Hematopoietic multipotent progenitor cell treated with erythropoietin and hydrocortisone succinate and interleukin-3 and kit ligand, for 17 days (in vitro differentiated cells): ENCODE measurements at regions not wholly inside any gene's neighbourhood (a gene's known extent, or its start where the extent isn't known, plus 50 kb on each side); places are given as distances from the start of the nearest gene placed in this dataset.

Source experiments
- DNase-seq: peaks from one replicate; pipeline ENCODE4 v3.0.0-alpha.2; 2015; ENCODE audit warnings: low spot score

GRCh38 chr11:70608568-70609470 lies 210.5 kb downstream of the CTTN start:
- DNase-seq = no peak

DNA sequence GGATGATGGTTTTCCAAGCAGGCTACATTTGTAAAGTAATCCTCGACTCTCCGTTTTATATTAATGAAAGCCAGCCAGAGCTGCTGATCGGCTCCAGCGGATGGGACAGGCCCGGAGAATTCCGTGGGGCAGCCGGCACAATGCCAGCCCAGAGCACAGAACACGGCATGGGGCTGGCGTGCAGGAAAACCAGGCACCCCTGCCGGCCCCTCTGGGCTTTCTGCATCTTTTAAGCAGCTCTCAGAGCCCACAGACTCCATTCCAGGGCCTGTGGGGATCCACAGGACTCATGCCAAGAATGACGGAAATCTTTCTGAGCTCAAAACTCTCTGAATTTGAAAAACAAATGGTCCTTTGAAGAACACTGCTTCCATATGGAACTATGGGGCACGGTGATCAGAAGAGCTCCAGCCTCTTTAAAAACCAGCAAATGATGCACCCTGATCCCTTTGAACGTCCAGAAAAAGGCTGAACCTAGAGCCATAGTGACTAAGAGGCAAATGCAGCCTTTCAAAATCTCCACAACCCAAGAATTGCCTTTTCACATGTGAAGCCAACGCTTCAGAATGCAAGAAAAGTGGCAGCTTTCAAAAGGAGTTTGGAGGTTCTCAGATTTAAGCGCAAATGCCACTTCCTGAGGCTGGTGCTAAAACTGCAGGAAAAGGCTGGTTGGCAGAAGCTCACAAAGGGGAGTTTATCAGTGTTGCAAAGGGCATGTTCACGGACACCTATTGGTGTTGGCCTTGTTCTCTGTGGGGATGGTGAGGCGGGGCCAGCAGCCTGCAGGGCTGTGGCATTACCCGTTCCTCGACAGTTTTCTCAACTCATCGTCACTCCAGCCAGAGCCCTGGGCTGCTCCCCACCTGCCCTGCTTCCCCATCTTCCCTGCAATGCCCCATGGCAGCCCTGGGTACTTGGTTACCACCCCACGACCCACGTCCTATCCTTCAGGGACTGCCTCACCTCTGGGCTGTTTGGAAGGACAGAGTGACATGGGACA lies 212.5 kb downstream of the CTTN start:
- DNase-seq = no peak

GRCh38 chr11:70611821-70612220 lies 213.5 kb downstream of the CTTN start:
- DNase-seq = no peak

GRCh38 chr11:70612459-70613141 lies 214.3 kb downstream of the CTTN start:
- no peak for DNase-seq

GRCh38 chr11:70614034-70614681 lies 215.8 kb downstream of the CTTN start:
- no peak for DNase-seq

DNA sequence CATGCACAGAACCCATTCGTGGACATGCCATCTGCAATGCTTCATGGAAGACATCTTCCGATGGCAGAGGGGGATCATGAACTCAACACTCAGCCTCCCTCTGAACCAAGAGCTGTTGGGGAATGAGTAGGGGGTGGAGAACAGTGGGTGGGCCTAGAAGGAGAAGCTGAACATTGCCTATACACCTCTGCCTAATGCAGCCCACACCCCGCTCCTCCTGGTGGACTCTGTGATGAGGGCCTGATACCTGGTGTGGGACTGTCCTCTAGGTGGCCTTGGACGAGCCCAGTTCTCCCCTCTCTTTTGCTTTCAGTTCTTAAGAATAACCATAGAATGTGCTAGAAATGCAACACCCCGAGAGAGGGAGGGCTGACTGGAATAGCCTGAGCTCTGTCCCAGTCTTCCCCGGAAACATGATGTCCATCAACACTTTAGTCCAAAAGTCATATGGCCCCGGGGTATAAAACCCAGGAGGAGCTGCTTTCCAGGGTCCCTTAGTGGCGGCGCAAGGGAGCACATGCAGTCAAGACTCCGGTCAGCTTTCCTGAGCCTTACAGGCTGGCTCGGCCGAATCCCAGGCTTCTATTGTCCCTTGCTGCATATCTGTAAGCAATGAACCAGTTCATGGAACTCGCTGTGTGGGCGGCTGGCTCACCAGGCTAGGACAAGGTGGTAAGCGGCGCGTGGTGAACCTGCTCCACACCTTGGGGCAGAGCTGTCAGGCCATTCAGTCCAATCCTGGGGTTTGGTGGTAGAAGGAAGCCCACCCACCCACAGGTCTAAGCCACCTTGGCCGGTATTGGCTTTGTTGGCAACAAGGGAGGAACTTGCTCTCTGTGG lies 216.9 kb downstream of the CTTN start:
- DNase-seq = no peak

DNA sequence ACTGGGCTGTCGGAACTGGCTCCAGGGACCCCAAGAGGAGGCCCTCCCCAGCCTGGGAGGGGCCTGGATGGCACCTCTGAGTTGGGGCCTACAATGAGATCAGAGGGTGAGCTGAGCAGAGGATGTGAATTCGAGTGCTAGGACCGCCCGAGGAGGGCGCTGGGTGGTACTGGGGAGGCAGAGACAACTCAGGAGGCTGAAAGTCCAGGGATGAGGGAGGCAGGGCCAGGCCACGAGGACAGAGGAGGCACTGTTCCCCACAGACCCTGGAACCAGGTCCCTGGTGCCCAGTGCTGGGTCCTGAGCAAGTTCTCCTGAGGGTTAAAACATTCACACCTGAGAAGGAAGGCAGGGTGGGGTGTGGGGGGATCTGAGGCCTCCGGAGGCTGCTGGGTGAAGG lies 218.0 kb downstream of the CTTN start:
- DNase-seq = no peak

GRCh38 chr11:70616938-70617654 lies 218.8 kb downstream of the CTTN start:
- DNase-seq = no peak

DNA sequence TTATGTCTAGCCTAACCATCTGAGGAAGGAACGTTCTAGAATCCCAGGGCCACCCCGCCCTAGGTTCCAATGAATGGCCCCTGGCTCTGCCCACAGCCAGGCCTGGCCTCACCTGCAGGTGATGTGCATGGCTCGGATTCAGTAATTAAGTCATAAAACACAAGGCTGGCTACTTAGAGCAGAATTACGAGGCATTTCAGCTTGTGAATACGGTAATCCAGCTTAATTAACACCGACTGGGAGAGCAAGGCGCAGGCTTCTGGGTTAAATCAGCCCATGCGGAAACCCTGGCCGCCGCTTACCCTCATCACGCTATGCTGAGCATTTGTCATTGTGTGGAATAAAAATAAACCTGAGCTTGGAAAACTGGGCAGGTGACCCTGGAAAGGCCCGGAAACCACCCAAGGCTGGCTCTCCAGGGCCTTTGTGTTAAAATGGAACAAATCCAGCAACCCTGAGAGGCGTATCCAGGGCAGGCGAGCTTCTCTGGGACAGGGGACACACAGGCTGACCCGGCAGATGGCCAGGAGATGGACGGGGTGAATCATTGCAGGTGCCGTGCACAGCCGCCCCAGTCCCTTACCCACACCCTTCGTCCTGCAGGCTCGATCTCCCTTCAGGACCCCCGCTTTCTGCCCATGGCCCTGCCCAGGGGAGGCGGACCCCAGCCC lies 220.2 kb downstream of the CTTN start:
- no peak for DNase-seq

DNA sequence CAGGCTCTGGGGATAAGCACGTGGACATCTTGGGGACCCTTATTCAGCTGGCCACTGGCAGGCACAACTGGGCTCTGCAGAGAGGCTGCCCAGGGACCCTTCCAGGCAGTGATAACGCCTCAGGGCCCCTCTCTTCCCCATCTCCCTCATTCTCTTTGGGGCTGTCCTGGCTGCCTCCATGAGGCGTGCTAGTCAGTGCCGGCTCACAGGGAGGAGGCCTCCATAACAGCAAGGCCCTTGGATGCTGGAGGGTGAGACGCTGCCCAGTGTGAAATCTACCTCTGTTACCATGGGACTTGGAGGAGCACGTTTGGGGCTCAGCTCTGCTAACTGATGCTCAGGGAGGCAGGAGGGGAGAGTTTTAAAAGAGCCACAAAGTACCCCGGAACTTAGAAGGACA lies 221.3 kb downstream of the CTTN start:
- DNase-seq = no peak

DNA sequence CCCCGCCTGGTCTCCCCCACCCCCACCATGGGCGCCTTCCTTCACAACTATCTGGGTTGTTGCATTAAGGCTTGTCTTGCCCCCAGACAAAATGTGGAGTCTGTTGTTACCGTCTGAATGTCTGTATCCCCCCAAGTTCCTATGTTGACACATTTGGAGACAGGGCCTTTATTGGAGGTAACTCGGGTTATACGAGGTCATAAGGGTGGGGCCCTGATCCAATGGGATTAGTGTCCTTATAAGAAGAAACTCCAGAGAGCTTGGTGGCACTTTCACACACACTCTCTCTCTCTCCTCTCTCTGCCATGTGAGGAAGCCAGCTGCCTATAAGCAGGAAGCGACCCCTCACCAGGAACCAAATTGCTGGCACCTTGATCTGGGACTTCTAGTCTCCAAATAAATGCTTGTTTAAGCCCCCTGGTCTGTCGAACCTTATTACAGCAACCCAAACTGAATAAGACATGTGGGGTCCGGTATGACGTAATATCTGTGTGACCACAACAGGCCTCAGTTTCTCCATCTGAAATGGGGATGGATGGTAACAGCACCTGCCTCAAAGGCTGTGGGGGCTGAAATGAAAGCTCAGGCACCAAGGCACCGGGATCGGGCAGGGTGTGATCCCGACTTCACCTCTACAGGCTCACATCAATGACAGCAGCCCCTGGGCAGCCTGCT lies 222.3 kb downstream of the CTTN start:
- DNase-seq = no peak

DNA sequence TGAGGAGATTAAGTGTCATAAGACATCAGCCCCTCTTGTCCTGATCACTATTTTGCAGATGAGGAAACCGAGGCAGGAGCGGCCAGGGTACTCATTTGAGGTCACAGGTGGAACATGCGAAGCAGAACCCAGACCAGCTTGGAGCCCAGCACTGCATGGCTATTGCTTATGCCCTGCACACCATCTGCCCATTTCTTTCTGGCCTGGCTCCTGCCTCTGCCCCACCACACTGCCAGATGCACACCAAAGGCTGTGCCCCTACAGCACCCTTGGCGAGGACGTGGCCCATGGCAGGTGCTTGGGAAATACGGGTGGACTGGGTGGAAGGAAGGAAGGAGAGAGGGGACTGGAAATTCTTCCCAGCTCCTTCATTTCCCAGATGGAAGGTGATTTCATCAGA lies 222.9 kb downstream of the CTTN start:
- no peak for DNase-seq

GRCh38 chr11:70622091-70622490 lies 223.8 kb downstream of the CTTN start:
- no peak for DNase-seq

DNA sequence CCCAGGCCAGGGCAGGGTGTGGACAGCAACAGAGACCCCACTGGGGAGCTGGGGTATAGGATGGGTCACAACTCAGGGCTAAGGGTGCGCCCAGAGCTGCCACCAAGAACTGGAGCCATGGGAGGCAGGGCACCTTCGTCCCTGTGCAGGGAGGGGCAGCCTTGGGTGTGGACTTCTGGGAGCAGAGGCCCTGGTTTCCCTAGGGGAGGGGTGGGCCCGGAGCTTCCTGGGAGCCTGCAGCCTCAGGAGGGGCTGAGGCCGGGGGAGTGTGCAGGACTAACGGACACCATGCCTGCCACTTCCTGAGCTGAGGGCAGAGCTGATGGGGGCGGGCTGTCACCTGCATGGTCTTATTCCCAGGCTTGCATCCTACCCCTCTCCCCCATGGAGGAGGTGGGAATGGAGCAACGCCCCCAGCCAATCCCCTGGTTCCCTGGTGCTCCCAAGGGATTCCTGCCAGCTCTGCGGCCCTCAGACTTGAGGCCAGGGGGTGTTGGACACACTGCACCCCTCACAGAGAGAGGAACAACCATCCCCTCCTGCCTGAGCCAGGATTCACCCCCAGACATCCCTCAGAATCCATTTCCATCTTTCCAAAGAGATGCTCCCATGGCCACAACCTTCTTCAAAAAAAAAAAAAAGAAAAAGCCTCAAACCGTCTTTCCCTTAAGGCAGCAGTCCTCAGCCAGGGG lies 225.7 kb downstream of the CTTN start:
- no peak for DNase-seq

GRCh38 chr11:70624598-70624993 lies 226.3 kb downstream of the CTTN start:
- DNase-seq = no peak

GRCh38 chr11:70625051-70625450 lies 226.7 kb downstream of the CTTN start:
- no peak for DNase-seq

GRCh38 chr11:70625582-70626518 lies 227.5 kb downstream of the CTTN start:
- DNase-seq = no peak
